CD14-positive monocyte (primary cell): ENCODE measurements at regions not wholly inside any gene's neighbourhood (a gene's known extent, or its start where the extent isn't known, plus 50 kb on each side); places are given as distances from the start of the nearest gene placed in this dataset.

Source experiments
- DNase-seq, 3 donors: peaks; one replicate each; pipeline ENCODE4 v3.0.0-alpha.2; 2011 to 2022
- H2AFZ ChIP-seq: 2 replicates; pipeline ENCODE4 v1.6.0; 2012; ENCODE audit warnings: mild to moderate bottlenecking, low read depth, low read length, inconsistent platforms; ENCODE audit not compliant: insufficient read depth, poor library complexity, severe bottlenecking
- H3K27ac ChIP-seq, 2 donors: 1 replicate in 1 of 2; 2 replicates in 1 of 2; pipeline ENCODE4 v1.5.1; 2012 to 2013; ENCODE audit warnings: low read length in 2 of 2, control low read depth in 1 of 2, inconsistent platforms in 1 of 2, low read depth in 1 of 2, mild to moderate bottlenecking in 1 of 2
- H3K27me3 ChIP-seq, 2 donors: one replicate each; pipeline versions ENCODE4 v1.6.0 to v1.6.1; 2011 to 2013; ENCODE audit warnings: low read length in 2 of 2; ENCODE audit not compliant: control insufficient read depth in 2 of 2, insufficient read depth in 2 of 2
- H3K36me3 ChIP-seq, 2 donors: replicated peaks in 1 of 2; 1 replicate in 1 of 2; 2 replicates in 1 of 2; pipeline versions ENCODE4 v1.5.1 to v1.6.1; 2012 to 2013; ENCODE audit warnings: low read length in 2 of 2, control low read depth in 1 of 2, inconsistent platforms in 1 of 2, mild to moderate bottlenecking in 1 of 2; ENCODE audit not compliant: insufficient read depth in 2 of 2, control insufficient read depth in 1 of 2
- H3K4me1 ChIP-seq, 2 donors: 1 replicate in 1 of 2; 2 replicates in 1 of 2; pipeline versions ENCODE4 v1.5.1 to v1.6.1; 2012 to 2013; ENCODE audit warnings: low read length in 2 of 2, control low read depth in 1 of 2, inconsistent platforms in 1 of 2, mild to moderate bottlenecking in 1 of 2, moderate library complexity in 1 of 2; ENCODE audit not compliant: insufficient read depth in 2 of 2, control insufficient read depth in 1 of 2
- H3K4me2 ChIP-seq: replicated peaks from 2 replicates; pipeline ENCODE3; 2012; ENCODE audit warnings: low read length, moderate library complexity, mild to moderate bottlenecking; ENCODE audit not compliant: poor library complexity, severe bottlenecking; ENCODE audit errors: extremely low read depth
- H3K4me3 ChIP-seq, 3 experiments: fragments of 200-600 bp in 1 of 3; sonication (generic) in 1 of 3; replicated peaks in 1 of 3; 1 replicate in 2 of 3; 2 replicates in 1 of 3; pipeline ENCODE4 v1.5.1; 2011 to 2013; ENCODE audit warnings: low read length in 3 of 3, mild to moderate bottlenecking in 3 of 3, control low read depth in 2 of 3, low read depth in 2 of 3, inconsistent platforms in 1 of 3, moderate library complexity in 1 of 3
- H3K79me2 ChIP-seq: 2 replicates; pipeline ENCODE4 v1.6.0; 2012; ENCODE audit warnings: mild to moderate bottlenecking, control low read depth, inconsistent platforms, low read length, moderate library complexity; ENCODE audit not compliant: insufficient read depth
- H3K9ac ChIP-seq: 2 replicates; pipeline ENCODE4 v1.6.0; 2017; ENCODE audit warnings: low read length, mild to moderate bottlenecking; ENCODE audit not compliant: insufficient read depth, poor library complexity, severe bottlenecking
- H3K9me3 ChIP-seq, 2 donors: replicated peaks in 1 of 2; 1 replicate in 1 of 2; 2 replicates in 1 of 2; pipeline versions ENCODE4 v1.5.1 to v1.6.1; 2012 to 2013; ENCODE audit warnings: low read length in 2 of 2, control low read depth in 1 of 2; ENCODE audit not compliant: control insufficient read depth in 1 of 2, insufficient read depth in 1 of 2
- H4K20me1 ChIP-seq: 2 replicates; pipeline ENCODE4 v1.6.0; 2012; ENCODE audit warnings: mild to moderate bottlenecking, low read length, control low read depth, moderate library complexity; ENCODE audit not compliant: insufficient read depth
- H3K27ac Mint-ChIP-seq, 7 donors: one replicate each; pipeline ENCODE4 v1.8.0; 2020; ENCODE audit warnings: mild to moderate bottlenecking in 7 of 7, mixed read lengths in 7 of 7, moderate library complexity in 6 of 7, inconsistent platforms in 2 of 7
- H3K27me3 Mint-ChIP-seq, 3 donors: one replicate each; pipeline ENCODE4 v1.8.0; 2021 to 2022; ENCODE audit warnings: low read depth in 3 of 3, mild to moderate bottlenecking in 3 of 3, mixed read lengths in 3 of 3, moderate library complexity in 3 of 3, inconsistent platforms in 1 of 3
- H3K36me3 Mint-ChIP-seq, 2 donors: one replicate each; pipeline ENCODE4 v1.8.0; 2020; ENCODE audit warnings: mixed read lengths in 2 of 2, inconsistent platforms in 1 of 2, mild to moderate bottlenecking in 1 of 2
- H3K4me1 Mint-ChIP-seq: one replicate; pipeline ENCODE4 v1.8.0; 2020; ENCODE audit warnings: mild to moderate bottlenecking, mixed read lengths
- H3K4me3 Mint-ChIP-seq, 2 donors: one replicate each; pipeline ENCODE4 v1.8.0; 2020; ENCODE audit warnings: mild to moderate bottlenecking in 2 of 2, mixed read lengths in 2 of 2, moderate library complexity in 1 of 2
- H3K9me3 Mint-ChIP-seq, 7 donors: one replicate each; pipeline ENCODE4 v1.8.0; 2020 to 2022; ENCODE audit warnings: mixed read lengths in 7 of 7, mild to moderate bottlenecking in 6 of 7, moderate library complexity in 6 of 7, inconsistent platforms in 2 of 7
- WGBS: methylation state at CpG from one replicate; pipeline ENCODE4 v1.1.5; 2013; ENCODE audit warnings: missing lambda C conversion rate; ENCODE audit not compliant: insufficient coverage; 5-methylcytosine and 5-hydroxymethylcytosine counted together
- intact Hi-C, 2 donors: fragments of 100-400 bp; cut with micrococcal nuclease; formaldehyde crosslinking; loops; one replicate each; pipeline versions ENCODE4 v1.15.0 to v1.15.1; 2023
- TF ChIP-seq, protein P1 (sequence below): fragments of 200-600 bp; IDR thresholded peaks from one replicate; pipeline ENCODE4 v1.8.0; 2022; ENCODE audit warnings: antibody characterized with exemption, mild to moderate bottlenecking

DNA sequence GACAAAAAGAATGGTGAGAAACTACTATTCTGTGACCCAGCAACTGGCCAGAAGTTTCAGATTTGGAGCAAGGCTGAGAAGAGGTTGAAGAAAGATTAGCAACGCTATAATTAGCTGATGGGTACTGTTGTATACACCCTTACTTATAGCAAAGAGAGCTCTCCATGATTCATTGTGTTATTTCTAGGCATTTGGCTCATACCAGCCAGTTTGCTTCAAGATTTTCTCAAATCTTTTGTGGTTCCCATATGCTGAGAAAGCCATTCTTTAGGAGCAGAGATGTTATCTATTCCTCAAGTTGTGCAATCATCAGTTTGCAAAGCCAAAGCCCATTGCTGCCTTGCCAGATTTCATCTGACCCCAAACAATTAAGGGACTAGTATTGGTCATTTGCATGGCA, 179.4 kb downstream of the ETS1 start:
- no peak overlapping the region for H3K9ac ChIP-seq
- H3K27ac ChIP-seq = no peak overlapping the region
- no CpG with 5 or more reads among the region's 1 CpG for WGBS
- TF ChIP-seq, protein P1, sequence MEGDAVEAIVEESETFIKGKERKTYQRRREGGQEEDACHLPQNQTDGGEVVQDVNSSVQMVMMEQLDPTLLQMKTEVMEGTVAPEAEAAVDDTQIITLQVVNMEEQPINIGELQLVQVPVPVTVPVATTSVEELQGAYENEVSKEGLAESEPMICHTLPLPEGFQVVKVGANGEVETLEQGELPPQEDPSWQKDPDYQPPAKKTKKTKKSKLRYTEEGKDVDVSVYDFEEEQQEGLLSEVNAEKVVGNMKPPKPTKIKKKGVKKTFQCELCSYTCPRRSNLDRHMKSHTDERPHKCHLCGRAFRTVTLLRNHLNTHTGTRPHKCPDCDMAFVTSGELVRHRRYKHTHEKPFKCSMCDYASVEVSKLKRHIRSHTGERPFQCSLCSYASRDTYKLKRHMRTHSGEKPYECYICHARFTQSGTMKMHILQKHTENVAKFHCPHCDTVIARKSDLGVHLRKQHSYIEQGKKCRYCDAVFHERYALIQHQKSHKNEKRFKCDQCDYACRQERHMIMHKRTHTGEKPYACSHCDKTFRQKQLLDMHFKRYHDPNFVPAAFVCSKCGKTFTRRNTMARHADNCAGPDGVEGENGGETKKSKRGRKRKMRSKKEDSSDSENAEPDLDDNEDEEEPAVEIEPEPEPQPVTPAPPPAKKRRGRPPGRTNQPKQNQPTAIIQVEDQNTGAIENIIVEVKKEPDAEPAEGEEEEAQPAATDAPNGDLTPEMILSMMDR = no peak
- Mint-ChIP-seq H3K36me3 (no peaks in the 10 kb centered on the region), H3K4me3 (no peak overlapping the region), H3K27me3 (peaks cover 0 to 2% (median 0%) of the 10 kb centered on the region in 3 donors), H3K27ac (no peak overlapping the region), H3K4me1 (peaks cover 8% of the 10 kb centered on the region), H3K9me3 (peaks cover 0 to 2% (median 0%) of the 10 kb centered on the region in 7 donors)
- H3K4me1 ChIP-seq = no peaks in the 10 kb centered on the region
- H3K4me2 ChIP-seq = no peak overlapping the region
- no peak overlapping the region for H2AFZ ChIP-seq
- intact Hi-C loops = no loop called here
- no peaks in the 10 kb centered on the region for H3K9me3 ChIP-seq
- DNase-seq = no peak
- no peaks in the 10 kb centered on the region for H3K79me2 ChIP-seq
- no peaks in the 10 kb centered on the region for H3K36me3 ChIP-seq
- no peak overlapping the region for H3K4me3 ChIP-seq
- no peaks in the 10 kb centered on the region for H4K20me1 ChIP-seq
- no peaks in the 10 kb centered on the region for H3K27me3 ChIP-seq

DNA sequence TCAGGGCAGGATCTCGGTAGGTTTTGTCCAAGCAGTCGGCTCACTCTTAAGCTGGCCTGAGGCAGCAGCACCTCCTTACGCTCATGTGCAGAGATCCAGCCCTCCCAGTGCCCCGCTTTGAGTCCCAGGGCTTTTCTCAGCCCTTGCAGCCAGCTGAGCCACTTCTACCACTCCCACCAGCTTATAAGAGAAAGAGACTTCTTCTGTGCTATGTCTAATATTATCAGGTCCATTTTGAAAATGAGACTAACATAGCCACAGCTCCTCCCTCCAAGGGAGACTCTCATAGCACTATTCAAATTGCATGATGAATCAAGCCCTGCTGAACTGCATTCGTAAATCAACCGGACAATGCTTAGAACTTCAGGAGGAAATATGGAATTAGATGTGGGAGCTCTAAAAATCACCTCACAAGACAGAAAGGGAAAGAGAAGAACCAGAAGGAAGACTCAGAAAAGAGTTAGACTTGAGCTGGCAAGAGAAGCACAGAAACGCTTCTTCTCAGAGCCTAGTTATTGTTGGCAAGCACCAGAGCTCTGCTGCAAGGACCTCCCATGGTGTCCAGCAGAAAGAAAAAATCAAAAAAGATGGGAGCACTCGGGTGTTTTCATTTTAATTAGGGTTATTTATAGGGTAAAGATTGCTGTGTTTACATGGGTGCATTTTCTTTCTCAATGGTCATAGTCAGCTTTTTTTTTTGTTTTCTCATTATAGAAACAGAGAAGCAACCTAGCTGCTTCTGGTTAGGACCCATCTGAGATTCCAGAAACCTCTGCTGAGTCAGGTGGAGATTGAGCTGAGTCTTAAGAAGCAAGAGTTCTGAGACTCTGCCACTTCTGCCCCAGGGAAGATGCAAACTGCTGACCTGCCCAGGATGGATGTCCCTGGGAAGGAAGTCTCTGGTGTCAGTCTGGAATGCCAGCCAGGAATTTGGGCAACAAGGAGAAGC, 181.4 kb downstream of the ETS1 start:
- no peak overlapping the region for H3K27ac ChIP-seq
- no peaks in the 10 kb centered on the region for H4K20me1 ChIP-seq
- Mint-ChIP-seq H3K27me3 (peaks cover 0 to 2% (median 1%) of the 10 kb centered on the region in 3 donors), H3K27ac (no peak overlapping the region), H3K9me3 (peaks cover 0 to 2% (median 0%) of the 10 kb centered on the region in 7 donors), H3K36me3 (no peaks in the 10 kb centered on the region), H3K4me1 (peaks cover 8% of the 10 kb centered on the region), H3K4me3 (no peak overlapping the region)
- no peaks in the 10 kb centered on the region for H3K27me3 ChIP-seq
- H3K4me1 ChIP-seq = no peaks in the 10 kb centered on the region
- H3K4me3 ChIP-seq = no peak overlapping the region
- H3K36me3 ChIP-seq = no peaks in the 10 kb centered on the region
- no peaks in the 10 kb centered on the region for H3K79me2 ChIP-seq
- intact Hi-C loops = no loop called here
- TF ChIP-seq, protein P1 = no peak
- no peak overlapping the region for H3K9ac ChIP-seq
- no peak for DNase-seq
- H3K4me2 ChIP-seq = no peak overlapping the region
- 94% methylated on average over 4 of the region's 8 CpGs for WGBS
- H2AFZ ChIP-seq = no peak overlapping the region
- no peaks in the 10 kb centered on the region for H3K9me3 ChIP-seq
